Calu3 (cell line): ENCODE measurements at regions not wholly inside any gene's neighbourhood (a gene's known extent, or its start where the extent isn't known, plus 50 kb on each side); places are given as distances from the start of the nearest gene placed in this dataset.

Source experiments
- BruUV-seq: library from RNA; stranded (reverse); fragments of 400-500 nt; replicated peaks from 2 replicates; lab custom pipeline; 2021; lab: Mats Ljungman, UMichigan
- CTCF ChIA-PET: fragments of 300-600 bp; sonication (Branson Sonifier 250); formaldehyde crosslinking; loops from one replicate; lab custom pipeline; 2022; ENCODE audit warnings: antibody characterized with exemption; lab: Charles Lee
- DNase-seq: peaks from one replicate; pipeline ENCODE4 v3.0.0; 2022
- H3K27ac Mint-ChIP-seq: one replicate; pipeline ENCODE4 v1.8.0; 2022; ENCODE audit warnings: mixed read lengths; ENCODE audit not compliant: unreplicated experiment
- H3K27me3 Mint-ChIP-seq: one replicate; pipeline ENCODE4 v1.8.0; 2022; ENCODE audit warnings: mixed read lengths; ENCODE audit not compliant: unreplicated experiment
- H3K36me3 Mint-ChIP-seq: one replicate; pipeline ENCODE4 v1.8.0; 2022; ENCODE audit warnings: mild to moderate bottlenecking, moderate library complexity, mixed read lengths; ENCODE audit not compliant: insufficient read depth, unreplicated experiment
- H3K4me1 Mint-ChIP-seq: one replicate; pipeline ENCODE4 v1.8.0; 2022; ENCODE audit warnings: mild to moderate bottlenecking, low read depth, mixed read lengths; ENCODE audit not compliant: unreplicated experiment
- H3K4me3 Mint-ChIP-seq: one replicate; pipeline ENCODE4 v1.8.0; 2022; ENCODE audit warnings: mild to moderate bottlenecking, low read depth, moderate library complexity, mixed read lengths; ENCODE audit not compliant: unreplicated experiment
- H3K9me3 Mint-ChIP-seq: one replicate; pipeline ENCODE4 v1.8.0; 2022; ENCODE audit warnings: low read depth, mixed read lengths; ENCODE audit not compliant: unreplicated experiment
- intact Hi-C: fragments of 100-400 bp; cut with micrococcal nuclease; formaldehyde crosslinking; loops from one replicate; pipeline ENCODE4 v1.10.0; 2022; ENCODE audit not compliant: unreplicated experiment
- TF ChIP-seq, protein P1 (sequence below): fragments of 200-600 bp; IDR thresholded peaks from one replicate; pipeline ENCODE4 v1.8.0; 2022; ENCODE audit warnings: antibody characterized with exemption; ENCODE audit not compliant: unreplicated experiment

DNA sequence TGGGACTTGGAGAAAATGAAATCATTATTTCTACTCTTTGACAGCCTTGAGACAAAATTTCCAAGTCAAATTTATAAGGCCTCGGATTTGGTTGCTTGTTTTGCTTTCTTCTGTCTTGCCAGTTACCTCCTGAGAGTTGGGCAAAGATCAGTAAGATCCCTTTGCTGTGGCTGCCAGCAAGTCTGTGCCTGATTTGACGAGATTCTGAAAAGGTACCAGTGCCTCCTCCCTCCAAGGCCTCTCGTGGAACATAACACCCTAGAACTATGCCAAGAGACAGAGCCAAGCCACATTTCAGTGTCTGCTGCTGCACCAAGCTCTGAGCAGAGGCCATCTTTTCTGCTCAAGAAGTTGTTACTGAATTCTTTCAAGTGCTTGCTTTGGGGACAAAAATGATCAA lies 61.0 kb downstream of the GTPBP8 start:
- BruUV-seq = no TSS peak
- Mint-ChIP-seq H3K4me1 (no peaks in the 10 kb centered on the region), H3K9me3 (no peaks in the 10 kb centered on the region), H3K36me3 (no peaks in the 10 kb centered on the region), H3K27ac (no peak overlapping the region), H3K4me3 (no peak overlapping the region), H3K27me3 (no peaks in the 10 kb centered on the region)
- TF ChIP-seq, protein P1, sequence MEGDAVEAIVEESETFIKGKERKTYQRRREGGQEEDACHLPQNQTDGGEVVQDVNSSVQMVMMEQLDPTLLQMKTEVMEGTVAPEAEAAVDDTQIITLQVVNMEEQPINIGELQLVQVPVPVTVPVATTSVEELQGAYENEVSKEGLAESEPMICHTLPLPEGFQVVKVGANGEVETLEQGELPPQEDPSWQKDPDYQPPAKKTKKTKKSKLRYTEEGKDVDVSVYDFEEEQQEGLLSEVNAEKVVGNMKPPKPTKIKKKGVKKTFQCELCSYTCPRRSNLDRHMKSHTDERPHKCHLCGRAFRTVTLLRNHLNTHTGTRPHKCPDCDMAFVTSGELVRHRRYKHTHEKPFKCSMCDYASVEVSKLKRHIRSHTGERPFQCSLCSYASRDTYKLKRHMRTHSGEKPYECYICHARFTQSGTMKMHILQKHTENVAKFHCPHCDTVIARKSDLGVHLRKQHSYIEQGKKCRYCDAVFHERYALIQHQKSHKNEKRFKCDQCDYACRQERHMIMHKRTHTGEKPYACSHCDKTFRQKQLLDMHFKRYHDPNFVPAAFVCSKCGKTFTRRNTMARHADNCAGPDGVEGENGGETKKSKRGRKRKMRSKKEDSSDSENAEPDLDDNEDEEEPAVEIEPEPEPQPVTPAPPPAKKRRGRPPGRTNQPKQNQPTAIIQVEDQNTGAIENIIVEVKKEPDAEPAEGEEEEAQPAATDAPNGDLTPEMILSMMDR = no peak
- CTCF ChIA-PET = no interaction called here
- no peak for DNase-seq
- intact Hi-C loops = loop anchor here (1.0 to 2.0 kb wide), 4 partner anchors 85 to 575 kb away; no protein-coding TSS in a partner anchor

DNA sequence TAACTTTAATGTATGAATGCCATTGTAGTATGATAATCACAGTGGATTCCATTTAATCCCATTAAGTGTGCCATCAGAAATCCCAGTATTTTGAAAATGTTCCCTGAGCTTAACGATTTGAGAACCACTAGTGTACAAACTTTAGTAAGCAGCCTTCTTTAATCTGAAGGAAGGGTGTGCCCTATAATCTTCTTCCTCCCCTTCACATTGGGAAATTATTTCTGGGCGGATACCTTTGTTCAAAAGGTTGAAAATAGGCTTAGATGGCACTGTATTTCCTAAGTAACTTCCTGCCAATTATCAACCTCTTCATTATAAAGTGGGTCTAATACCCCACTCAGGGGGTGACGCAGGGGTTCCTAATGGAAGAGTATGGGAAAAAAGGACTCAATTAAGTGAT lies 62.4 kb downstream of the GTPBP8 start:
- TF ChIP-seq, protein P1 = no peak
- Mint-ChIP-seq H3K27me3 (no peaks in the 10 kb centered on the region), H3K4me3 (no peak overlapping the region), H3K27ac (no peak overlapping the region), H3K4me1 (no peaks in the 10 kb centered on the region), H3K9me3 (no peaks in the 10 kb centered on the region), H3K36me3 (no peaks in the 10 kb centered on the region)
- CTCF ChIA-PET = no interaction called here
- no TSS peak for BruUV-seq
- intact Hi-C loops = no loop called here
- no peak for DNase-seq

DNA sequence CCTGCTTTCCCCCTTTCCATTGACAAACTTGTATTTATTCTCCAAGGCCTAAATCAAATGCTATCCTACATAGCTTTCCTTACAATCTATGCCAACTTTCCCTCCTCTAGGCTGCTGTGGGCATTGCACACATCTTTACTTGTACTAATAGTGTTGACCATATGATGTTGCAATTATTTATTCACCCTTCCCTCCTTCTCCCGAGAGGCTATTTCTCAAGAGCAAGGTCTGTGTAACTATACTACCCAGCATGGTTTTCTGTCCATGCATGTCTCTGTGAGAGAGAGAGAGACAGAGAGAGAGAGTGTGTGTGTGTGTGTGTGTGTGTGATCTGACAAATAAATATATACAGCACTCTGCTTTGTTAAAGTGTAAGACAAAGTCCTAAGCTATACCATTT lies 63.8 kb downstream of the GTPBP8 start:
- no peaks in the 10 kb centered on the region for H3K36me3 Mint-ChIP-seq
- no peaks in the 10 kb centered on the region for H3K4me1 Mint-ChIP-seq
- H3K9me3 Mint-ChIP-seq = no peaks in the 10 kb centered on the region
- TF ChIP-seq, protein P1 = no peak
- no peak for DNase-seq
- BruUV-seq = no TSS peak
- CTCF ChIA-PET = interaction anchor here (0.9 kb wide), 1 partner anchor 333 kb away, joined by 3 read pairs; no protein-coding TSS in a partner anchor
- H3K27me3 Mint-ChIP-seq = no peaks in the 10 kb centered on the region
- no peak overlapping the region for H3K4me3 Mint-ChIP-seq
- H3K27ac Mint-ChIP-seq = no peak overlapping the region
- intact Hi-C loops = no loop called here

DNA sequence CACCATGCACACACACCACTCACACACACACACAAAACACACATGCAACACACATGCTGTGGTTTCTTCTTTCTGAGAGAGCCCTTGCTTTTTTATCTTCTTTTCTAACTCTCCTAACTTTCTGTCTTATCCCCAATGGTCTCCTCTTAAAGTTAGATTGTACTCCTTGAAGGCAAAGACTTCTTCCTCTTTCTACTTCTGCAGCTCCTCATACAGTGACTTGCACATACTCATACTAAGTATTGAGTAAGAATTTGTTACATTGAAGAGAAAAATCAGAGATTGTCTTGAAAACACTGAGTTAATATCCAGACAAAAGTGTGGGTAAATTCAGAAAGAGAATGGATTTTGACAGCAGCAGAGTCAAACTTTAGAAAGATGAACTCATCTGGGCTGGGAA lies 64.4 kb downstream of the GTPBP8 start:
- CTCF ChIA-PET = interaction anchor here (0.6 to 0.9 kb wide), 3 partner anchors 36 to 333 kb away, joined by 3 read pairs; a partner anchor contains a TSS
- H3K36me3 Mint-ChIP-seq = no peaks in the 10 kb centered on the region
- intact Hi-C loops = no loop called here

More for the DNA sequence above, 64.4 kb downstream of the GTPBP8 start:
- H3K4me3 Mint-ChIP-seq = no peak overlapping the region
- H3K9me3 Mint-ChIP-seq = no peaks in the 10 kb centered on the region
- H3K27me3 Mint-ChIP-seq = no peaks in the 10 kb centered on the region
- H3K27ac Mint-ChIP-seq = no peak overlapping the region
- TF ChIP-seq, protein P1 = no peak
- no TSS peak for BruUV-seq
- no peak for DNase-seq
- no peaks in the 10 kb centered on the region for H3K4me1 Mint-ChIP-seq
